H1 (cell line): ENCODE measurements at regions not wholly inside any gene's neighbourhood (a gene's known extent, or its start where the extent isn't known, plus 50 kb on each side); places are given as distances from the start of the nearest gene placed in this dataset.

Experiments
- HDAC6 ChIP-seq: IDR thresholded peaks from one replicate; pipeline ENCODE4 v1.7.1; 2012; ENCODE audit warnings: low read depth, mild to moderate bottlenecking, inconsistent platforms, low read length, moderate library complexity
- NANOG ChIP-seq: IDR thresholded peaks from 2 replicates; pipeline ENCODE4 v1.6.1; 2011; ENCODE audit warnings: low read length, low read depth, mild to moderate bottlenecking, inconsistent platforms; ENCODE audit not compliant: insufficient read depth, poor library complexity, severe bottlenecking
- TBP ChIP-seq: IDR thresholded peaks from 2 replicates; pipeline ENCODE4 v1.6.1; 2011; ENCODE audit warnings: low read depth, low read length, improper control_type of control experiment

- TF ChIP-seq NANOG (no peak), HDAC6 (no peak), TBP (no peak)
These were observed 648.1 kb downstream of the ACTL7B start (continued) for GRCh38 chr9:108207561-108208165.
